Skeletal muscle satellite cell (primary cell): ENCODE measurements at regions not wholly inside any gene's neighbourhood (a gene's known extent, or its start where the extent isn't known, plus 50 kb on each side); places are given as distances from the start of the nearest gene placed in this dataset.

Experiments used
- H3K27me3 ChIP-seq: 2 replicates; pipeline ENCODE4 v1.7.0; 2013; ENCODE audit warnings: low read length; ENCODE audit not compliant: control insufficient read depth, insufficient read depth
- H3K36me3 ChIP-seq: 2 replicates; pipeline ENCODE4 v1.7.0; 2013; ENCODE audit warnings: mild to moderate bottlenecking, control low read depth, low read length; ENCODE audit not compliant: insufficient read depth
- H3K4me1 ChIP-seq: 2 replicates; pipeline ENCODE4 v1.7.0; 2013; ENCODE audit warnings: low read length; ENCODE audit not compliant: control insufficient read depth, insufficient read depth
- H3K4me2 ChIP-seq: 2 replicates; pipeline ENCODE4 v1.7.0; 2013; ENCODE audit warnings: mild to moderate bottlenecking, low read length
- H3K4me3 ChIP-seq: 2 replicates; pipeline ENCODE4 v1.7.0; 2013; ENCODE audit warnings: low read length
- H3K9ac ChIP-seq: 2 replicates; pipeline ENCODE4 v1.7.0; 2013; ENCODE audit warnings: mild to moderate bottlenecking, low read depth, low read length, moderate library complexity
- H3K9me3 ChIP-seq: replicated peaks from 2 replicates; pipeline ENCODE4 v1.7.0; 2013; ENCODE audit warnings: mild to moderate bottlenecking, control low read depth, low read length

GRCh38 chr7:1286946-1287645, 54.4 kb downstream of the UNCX start:
- Histone ChIP-seq H3K4me1 (peaks cover 5% of the 10 kb centered on the region), H3K27me3 (peaks cover 28% of the 10 kb centered on the region), H3K4me2 (no peak overlapping the region), H3K9me3 (no peaks in the 10 kb centered on the region), H3K4me3 (no peak overlapping the region), H3K36me3 (no peaks in the 10 kb centered on the region), H3K9ac (no peak overlapping the region)

- Histone ChIP-seq H3K4me3 (no peak overlapping the region), H3K27me3 (peaks cover 32% of the 10 kb centered on the region), H3K9me3 (no peaks in the 10 kb centered on the region), H3K4me1 (peaks cover 5% of the 10 kb centered on the region), H3K4me2 (no peak overlapping the region), H3K36me3 (no peaks in the 10 kb centered on the region), H3K9ac (no peak overlapping the region)
Observed at GRCh38 chr7:1287752-1288201, 55.1 kb downstream of the UNCX start.

GRCh38 chr7:1288390-1288995, 55.8 kb downstream of the UNCX start:
- Histone ChIP-seq H3K27me3 (peaks cover 35% of the 10 kb centered on the region), H3K9me3 (no peaks in the 10 kb centered on the region), H3K4me2 (no peak overlapping the region), H3K4me1 (peaks cover 5% of the 10 kb centered on the region), H3K36me3 (no peaks in the 10 kb centered on the region), H3K9ac (no peak overlapping the region), H3K4me3 (no peak overlapping the region)

DNA sequence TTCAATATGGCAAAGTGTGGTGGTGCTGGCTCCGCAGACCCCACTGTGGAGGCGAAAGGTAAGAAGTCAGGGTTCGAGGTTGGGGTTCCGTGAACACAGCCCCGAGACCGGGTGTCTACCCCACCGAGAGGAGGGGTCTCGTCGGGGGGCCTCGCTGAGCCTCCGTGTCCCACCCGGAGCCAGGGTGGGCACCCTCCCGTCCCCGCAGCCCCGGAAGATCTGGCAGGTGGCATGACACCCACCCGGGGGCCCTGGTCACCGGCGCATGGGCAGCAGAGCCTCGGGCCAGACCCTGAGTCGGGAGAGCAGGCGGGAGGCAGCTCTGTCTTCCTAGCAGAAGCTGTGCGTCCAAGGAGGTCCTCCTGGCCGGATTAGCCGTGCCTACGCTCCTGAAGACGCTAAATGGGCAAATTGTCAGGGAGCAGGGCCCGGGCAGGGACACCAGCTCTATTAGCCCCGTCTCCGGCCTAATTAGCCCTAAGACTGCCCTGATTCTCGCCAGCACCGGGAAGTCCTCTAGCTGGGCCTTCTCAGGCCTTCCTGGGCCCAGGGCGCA, 56.4 kb downstream of the UNCX start:
- Histone ChIP-seq H3K9ac (no peak overlapping the region), H3K4me1 (peaks cover 5% of the 10 kb centered on the region), H3K36me3 (no peaks in the 10 kb centered on the region), H3K9me3 (no peaks in the 10 kb centered on the region), H3K27me3 (peaks cover 35% of the 10 kb centered on the region), H3K4me3 (no peak overlapping the region), H3K4me2 (no peak overlapping the region)

DNA sequence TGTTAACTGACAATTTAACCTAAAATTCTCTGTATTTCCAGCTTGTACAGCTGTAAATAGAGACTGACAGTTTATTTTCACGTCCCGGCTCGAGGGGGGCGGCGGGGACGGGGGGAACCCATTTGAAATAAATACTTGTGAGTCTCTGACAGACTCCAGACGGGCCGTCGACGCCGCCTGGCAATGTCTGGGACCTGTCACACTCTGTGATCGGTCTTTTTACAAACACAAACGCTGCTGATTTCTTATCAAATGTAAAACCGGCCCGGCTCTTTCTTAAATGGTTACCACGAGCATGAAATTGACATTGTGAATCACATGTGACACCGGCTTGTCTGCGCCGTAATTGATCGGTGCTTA, 57.0 kb downstream of the UNCX start:
- no peak overlapping the region for H3K9ac ChIP-seq
- peaks cover 35% of the 10 kb centered on the region for H3K27me3 ChIP-seq
- H3K4me3 ChIP-seq, result no peak overlapping the region
- H3K4me2 ChIP-seq, result peak overlapping the region; percentile 88
- no peaks in the 10 kb centered on the region for H3K9me3 ChIP-seq
- H3K36me3 ChIP-seq, result no peaks in the 10 kb centered on the region
- H3K4me1 ChIP-seq, result peaks cover 5% of the 10 kb centered on the region

DNA sequence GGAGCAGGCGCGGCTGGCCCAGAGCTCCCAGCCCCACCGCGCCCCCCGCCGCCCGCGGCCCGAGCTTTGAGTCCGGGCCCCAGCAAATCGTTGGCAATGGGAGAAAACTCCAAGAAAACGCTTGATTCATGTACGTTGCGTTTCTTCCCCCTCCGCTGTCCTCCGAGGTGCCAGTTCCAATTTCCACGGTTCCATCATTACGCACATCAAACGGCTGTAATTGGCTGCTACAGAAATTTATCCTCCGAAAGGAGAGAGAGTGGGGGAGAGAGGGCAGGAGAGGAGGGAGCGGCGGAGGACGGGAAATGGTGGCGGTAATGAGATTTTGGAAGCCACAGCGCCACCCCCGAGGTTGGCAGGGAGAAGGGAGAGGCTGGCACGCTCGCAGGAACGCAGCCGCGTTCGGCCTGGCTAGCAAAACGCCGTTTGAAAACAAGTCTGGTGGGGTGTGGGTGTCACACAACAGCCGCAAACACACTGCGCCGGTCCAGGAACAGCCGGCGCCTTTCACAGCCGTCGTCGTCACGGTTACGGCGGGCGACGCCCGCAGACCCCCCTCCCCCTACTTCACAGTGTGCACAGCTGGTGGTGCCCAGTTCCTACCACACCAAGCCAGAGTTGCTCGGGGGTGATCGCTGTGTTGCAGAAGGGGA, 57.5 kb downstream of the UNCX start:
- Histone ChIP-seq H3K4me1 (peaks cover 5% of the 10 kb centered on the region), H3K9me3 (no peaks in the 10 kb centered on the region), H3K4me3 (peak overlapping the region; percentile 68), H3K9ac (peak overlapping the region; percentile 52), H3K4me2 (peak overlapping the region; percentile 88), H3K36me3 (no peaks in the 10 kb centered on the region), H3K27me3 (peaks cover 35% of the 10 kb centered on the region)

GRCh38 chr7:1290679-1291356, 58.1 kb downstream of the UNCX start:
- peak overlapping the region; percentile 68 for H3K4me3 ChIP-seq
- H3K4me2 ChIP-seq, result peak overlapping the region; percentile 88
- H3K9ac ChIP-seq, result no peak overlapping the region
- H3K9me3 ChIP-seq, result no peaks in the 10 kb centered on the region
- H3K27me3 ChIP-seq, result peaks cover 37% of the 10 kb centered on the region
- H3K36me3 ChIP-seq, result no peaks in the 10 kb centered on the region
- peaks cover 5% of the 10 kb centered on the region for H3K4me1 ChIP-seq

- Histone ChIP-seq H3K36me3 (no peaks in the 10 kb centered on the region), H3K27me3 (peaks cover 42% of the 10 kb centered on the region), H3K9ac (no peak overlapping the region), H3K4me2 (no peak overlapping the region), H3K4me1 (peaks cover 5% of the 10 kb centered on the region), H3K4me3 (no peak overlapping the region), H3K9me3 (no peaks in the 10 kb centered on the region)
Observed at GRCh38 chr7:1291357-1291689, 58.7 kb downstream of the UNCX start.

DNA sequence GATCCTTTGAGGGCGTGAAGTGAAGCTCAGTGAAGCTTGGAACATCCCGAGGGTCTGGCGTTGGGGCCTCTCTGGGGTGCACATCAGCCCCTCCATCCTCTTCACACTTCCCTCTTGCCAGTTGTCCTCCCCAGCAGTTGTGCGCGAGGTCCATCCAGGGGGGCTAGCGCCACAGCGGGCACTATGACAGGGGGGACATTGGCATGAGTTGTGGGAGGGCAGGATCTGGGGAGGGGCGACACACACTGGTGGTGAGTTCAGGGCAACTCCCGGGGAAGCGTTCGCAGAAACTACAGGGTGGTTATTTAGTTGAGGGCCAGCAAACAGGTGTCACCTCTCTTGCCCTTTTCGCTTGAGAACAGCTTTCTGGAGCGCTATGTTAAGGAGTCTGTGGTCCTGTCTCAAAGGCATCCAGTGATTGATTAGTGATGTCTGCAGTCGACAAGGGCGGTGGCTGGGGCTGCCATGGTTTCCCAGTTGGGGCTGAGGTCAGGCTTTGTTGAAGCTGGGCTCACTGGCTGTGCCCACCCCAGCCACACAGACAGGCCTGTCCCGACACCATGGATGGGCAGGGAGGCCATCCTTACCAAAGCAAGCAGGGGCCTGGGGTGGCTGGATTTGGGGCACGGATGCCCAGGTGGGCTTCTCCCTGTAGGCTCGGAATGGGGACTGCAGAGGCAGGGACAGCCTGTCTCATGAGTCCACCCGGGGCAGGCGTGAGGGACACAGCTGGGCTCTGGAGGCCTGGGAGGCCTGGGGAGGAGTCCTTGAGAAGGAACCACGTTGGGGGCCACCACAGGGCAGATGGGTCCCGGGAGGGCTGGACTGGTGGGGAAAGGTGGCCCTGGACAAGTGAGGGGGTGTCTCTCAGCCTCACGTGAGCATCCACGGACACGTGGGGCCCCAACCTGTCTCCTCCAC, 59.4 kb downstream of the UNCX start:
- no peaks in the 10 kb centered on the region for H3K36me3 ChIP-seq
- no peaks in the 10 kb centered on the region for H3K9me3 ChIP-seq
- no peak overlapping the region for H3K4me3 ChIP-seq
- peaks cover 50% of the 10 kb centered on the region for H3K27me3 ChIP-seq
- H3K4me2 ChIP-seq, result no peak overlapping the region
- peaks cover 5% of the 10 kb centered on the region for H3K4me1 ChIP-seq
- no peak overlapping the region for H3K9ac ChIP-seq

DNA sequence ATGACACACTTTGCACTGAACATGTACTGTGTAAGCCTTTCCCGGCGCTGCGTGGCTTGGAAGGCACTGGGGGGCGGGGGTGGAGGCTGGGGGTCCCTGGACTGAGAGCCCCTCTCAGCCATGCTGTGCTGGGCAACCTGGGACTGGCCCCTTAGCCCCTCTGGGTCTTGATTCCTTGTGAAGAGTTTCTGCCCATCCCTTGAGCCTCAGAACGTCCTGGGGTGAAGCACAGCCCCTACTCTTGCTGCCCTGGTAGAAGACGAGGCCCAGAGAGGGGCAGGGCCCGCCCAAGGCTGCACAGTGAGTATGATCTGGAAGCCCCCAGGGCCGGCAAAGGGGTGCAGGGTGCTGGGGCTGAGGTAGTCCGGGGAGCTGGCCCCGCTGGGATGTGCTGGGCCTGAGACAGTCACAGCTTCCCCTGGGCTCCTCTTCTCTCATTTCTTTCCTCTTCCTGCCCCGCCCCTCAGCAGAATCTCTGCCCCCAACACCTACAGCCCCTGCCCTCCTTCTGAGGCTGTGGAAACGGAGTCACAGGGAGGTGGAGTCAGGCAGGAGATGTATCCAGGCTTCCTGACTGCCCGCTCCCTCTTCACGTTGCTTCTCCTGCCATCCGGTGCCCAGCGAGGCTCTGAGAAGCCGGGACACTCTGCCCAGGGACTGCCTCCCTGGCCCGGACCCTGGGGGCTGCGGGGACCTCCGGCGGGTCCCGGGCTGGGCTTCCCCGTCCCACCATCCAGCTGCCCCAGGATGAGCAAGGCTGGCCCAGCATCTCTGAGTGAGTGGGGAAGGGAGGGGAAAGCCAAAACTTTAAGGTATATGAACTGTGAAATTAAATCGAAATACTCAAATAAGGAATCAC, 60.5 kb downstream of the UNCX start:
- H3K9ac ChIP-seq, result no peak overlapping the region
- no peak overlapping the region for H3K4me2 ChIP-seq
- no peaks in the 10 kb centered on the region for H3K9me3 ChIP-seq
- peaks cover 54% of the 10 kb centered on the region for H3K27me3 ChIP-seq
- no peaks in the 10 kb centered on the region for H3K36me3 ChIP-seq
- no peak overlapping the region for H3K4me3 ChIP-seq
- H3K4me1 ChIP-seq, result peaks cover 5% of the 10 kb centered on the region
